Stomach (tissue), 8 donors: ENCODE measurements at regions not wholly inside any gene's neighbourhood (a gene's known extent, or its start where the extent isn't known, plus 50 kb on each side); places are given as distances from the start of the nearest gene placed in this dataset.

Experiments used
- DNase-seq, 2 donors: peaks; one replicate each; pipeline versions ENCODE4 v3.0.0 to v3.0.0-alpha.2; 2013 to 2019
- H3K27ac ChIP-seq, 5 donors: fragments of 200-600 bp in 4 of 5; sonication (generic) in 4 of 5; one replicate each; pipeline ENCODE4 v1.5.1; 2013 to 2019; ENCODE audit warnings: mild to moderate bottlenecking in 1 of 5, moderate library complexity in 1 of 5
- H3K27me3 ChIP-seq, 3 donors: fragments of 200-600 bp; sonication (generic); one replicate each; pipeline ENCODE4 v1.5.1; 2017 to 2019; ENCODE audit warnings: mixed run types in 1 of 3
- H3K36me3 ChIP-seq, 4 donors: fragments of 200-600 bp; sonication (generic); 1 replicate in 3 of 4; 2 replicates in 1 of 4; pipeline ENCODE4 v1.5.1; 2016 to 2019
- H3K4me1 ChIP-seq, 4 donors: fragments of 200-600 bp; sonication (generic); one replicate each; pipeline ENCODE4 v1.5.1; 2016 to 2019
- H3K4me3 ChIP-seq, 4 donors: fragments of 200-600 bp; sonication (generic) in 3 of 4; one replicate each; pipeline ENCODE4 v1.5.1; 2016 to 2019; ENCODE audit warnings: mild to moderate bottlenecking in 1 of 4
- H3K9me3 ChIP-seq, 4 donors: fragments of 200-600 bp; sonication (generic); one replicate each; pipeline ENCODE4 v1.5.1; 2016 to 2019
- CTCF ChIP-seq, 7 experiments: fragments of 450-650 bp in 4 of 7; fragments of 200-600 bp in 3 of 7; sonication (generic) in 3 of 7; IDR thresholded peaks; one replicate each; pipeline ENCODE4 v1.5.1; 2016 to 2019; ENCODE audit warnings: antibody characterized with exemption in 7 of 7, control low read depth in 2 of 7, mild to moderate bottlenecking in 1 of 7
- EP300 ChIP-seq: sonication (generic); formaldehyde crosslinking; IDR thresholded peaks from one replicate; pipeline ENCODE4 v1.6.1; 2017; ENCODE audit warnings: antibody characterized with exemption
- POLR2A ChIP-seq, 4 donors: fragments of 450-650 bp; IDR thresholded peaks; one replicate each; pipeline ENCODE4 v1.6.1; 2016; ENCODE audit warnings: antibody characterized with exemption in 4 of 4, control low read depth in 2 of 4, mild to moderate bottlenecking in 1 of 4, moderate library complexity in 1 of 4
- POLR2AphosphoS5 ChIP-seq, 3 donors: sonication (generic); formaldehyde crosslinking; IDR thresholded peaks; one replicate each; pipeline ENCODE4 v1.6.1; 2016; ENCODE audit warnings: antibody characterized with exemption in 3 of 3
- WGBS, 5 donors: extraction: QIAGEN DNeasy Blood & Tissue Kit in 3 of 5; methylation state at CpG; one replicate each; pipeline versions ENCODE4 v1.1.5 to v1.1.7; 2013 to 2018; 5-methylcytosine and 5-hydroxymethylcytosine counted together
- intact Hi-C: fragments of 100-400 bp; cut with DNase I; formaldehyde crosslinking; loops from one replicate; pipeline ENCODE4 v1.15.1; 2023; ENCODE audit warnings: low total_unique reads
- donor health status: healthy with polysubstance abuse.
- donor health status: Bipolar disorder and iron deficiency.
- donor health status: healthy.

GRCh38 chr3:42027571-42027970, 63.6 kb upstream of the TRAK1 start:
- 87 to 95% (median 89%) methylated on average over 5 of the region's 5 CpGs for WGBS, 5 donors
- intact Hi-C loops, result no loop called here
- H3K4me1 ChIP-seq, result peaks cover 38 to 71% (median 50%) of the 10 kb centered on the region in 4 donors
- peak overlapping the region in 1 of 5 donors; percentile 89 for H3K27ac ChIP-seq
- DNase-seq, result no peak
- TF ChIP-seq CTCF (IDR thresholded peaks at IDR 0.05) (no peak), POLR2AphosphoS5 (IDR thresholded peaks at IDR 0.05) (no peak), POLR2A (IDR thresholded peaks at IDR 0.05) (no peak), EP300 (no peak)
- no peaks in the 10 kb centered on the region for H3K27me3 ChIP-seq
- no peak overlapping the region for H3K4me3 ChIP-seq
- no peaks in the 10 kb centered on the region for H3K36me3 ChIP-seq
- H3K9me3 ChIP-seq, result no peaks in the 10 kb centered on the region

- H3K27ac ChIP-seq, result peak overlapping the region; percentile 57 to 90 (median 80)
- H3K9me3 ChIP-seq, result no peaks in the 10 kb centered on the region
- intact Hi-C loops, result no loop called here
- no peaks in the 10 kb centered on the region for H3K27me3 ChIP-seq
- TF ChIP-seq POLR2AphosphoS5 (IDR thresholded peaks at IDR 0.05) (peak; percentile 63 to 80 (median 78)), CTCF (IDR thresholded peaks at IDR 0.05) (no peak), POLR2A (IDR thresholded peaks at IDR 0.05) (no peak), EP300 (peak; percentile 49)
- peak; percentile 79 to 97 for DNase-seq
- 2 to 7% (median 5%) methylated on average over 7 of the region's 7 CpGs for WGBS, 5 donors
- H3K4me3 ChIP-seq, result peak overlapping the region in 1 of 4 donors; percentile 6
- peaks cover 36 to 75% (median 58%) of the 10 kb centered on the region in 4 donors for H3K4me1 ChIP-seq
- no peaks in the 10 kb centered on the region for H3K36me3 ChIP-seq
These were observed 63.7 kb upstream of the ULK4 start for GRCh38 chr3:42025370-42026138.

- H3K4me1 ChIP-seq, result peaks cover 41 to 83% (median 66%) of the 10 kb centered on the region in 4 donors
- no peak overlapping the region for H3K4me3 ChIP-seq
- H3K27ac ChIP-seq, result peak overlapping the region; percentile 57 to 90 (median 80)
- DNase-seq, result peak in 1 of 2 donors; percentile 64
- intact Hi-C loops, result loop anchor here (5.0 kb wide), 1 partner anchor 73 kb away; no protein-coding TSS in a partner anchor
- 23 to 26% (median 26%) methylated on average over 10 of the region's 10 CpGs for WGBS, 5 donors
- no peaks in the 10 kb centered on the region for H3K36me3 ChIP-seq
- no peaks in the 10 kb centered on the region for H3K9me3 ChIP-seq
- TF ChIP-seq POLR2AphosphoS5 (IDR thresholded peaks at IDR 0.05), result no peak
- no peak for TF ChIP-seq CTCF (IDR thresholded peaks at IDR 0.05)
- TF ChIP-seq EP300, result no peak
- no peak for TF ChIP-seq POLR2A (IDR thresholded peaks at IDR 0.05)
- no peaks in the 10 kb centered on the region for H3K27me3 ChIP-seq
These were observed 62.9 kb upstream of the ULK4 start for GRCh38 chr3:42024591-42025351.

GRCh38 chr3:42023380-42023779, 61.5 kb upstream of the ULK4 start:
- TF ChIP-seq EP300 (no peak), CTCF (IDR thresholded peaks at IDR 0.05) (no peak), POLR2AphosphoS5 (IDR thresholded peaks at IDR 0.05) (no peak), POLR2A (IDR thresholded peaks at IDR 0.05) (no peak)
- H3K4me3 ChIP-seq, result no peak overlapping the region
- H3K27ac ChIP-seq, result peak overlapping the region in 2 of 5 donors; percentile 11 to 89
- peaks cover 53 to 94% (median 80%) of the 10 kb centered on the region in 4 donors for H3K4me1 ChIP-seq
- no peak for DNase-seq
- no peaks in the 10 kb centered on the region for H3K27me3 ChIP-seq
- intact Hi-C loops, result loop anchor here (5.0 kb wide), 1 partner anchor 74 kb away; no protein-coding TSS in a partner anchor
- 71 to 84% (median 79%) methylated on average over 7 to 8 of the region's 8 CpGs for WGBS, 5 donors
- H3K9me3 ChIP-seq, result no peaks in the 10 kb centered on the region
- no peaks in the 10 kb centered on the region for H3K36me3 ChIP-seq
